Inferior parietal cortex (tissue), 1 donor: ENCODE measurements at regions not wholly inside any gene's neighbourhood (a gene's known extent, or its start where the extent isn't known, plus 50 kb on each side); places are given as distances from the start of the nearest gene placed in this dataset.

Source experiments
- DNase-seq: peaks from one replicate; pipeline ENCODE4 v3.0.0-alpha.2; 2016; ENCODE audit errors: extremely low spot score

GRCh38 chr3:106172780-106173179 lies 304.0 kb upstream of the CBLB start:
- no peak for DNase-seq

GRCh38 chr3:106175276-106175675 lies 306.5 kb upstream of the CBLB start:
- no peak for DNase-seq

GRCh38 chr3:106176734-106177133 lies 307.9 kb upstream of the CBLB start:
- no peak for DNase-seq

GRCh38 chr3:106182950-106183511 lies 314.2 kb upstream of the CBLB start:
- DNase-seq, result no peak

GRCh38 chr3:106183762-106184391 lies 315.1 kb upstream of the CBLB start:
- DNase-seq, result no peak

- DNase-seq, result no peak
Measured at GRCh38 chr3:106184540-106185457, 316.0 kb upstream of the CBLB start.

- DNase-seq, result no peak
Measured at GRCh38 chr3:106185949-106186348, 317.1 kb upstream of the CBLB start.

GRCh38 chr3:106190296-106190695 lies 321.5 kb upstream of the CBLB start:
- DNase-seq, result no peak

- DNase-seq, result no peak
Measured at GRCh38 chr3:106191211-106191610, 322.4 kb upstream of the CBLB start.

GRCh38 chr3:106191913-106192312 lies 323.1 kb upstream of the CBLB start:
- no peak for DNase-seq

GRCh38 chr3:106193876-106194275 lies 325.1 kb upstream of the CBLB start:
- DNase-seq, result no peak

- no peak for DNase-seq
Measured at GRCh38 chr3:106194726-106195125, 325.9 kb upstream of the CBLB start.

- DNase-seq, result no peak
Measured at GRCh38 chr3:106197532-106198194, 328.9 kb upstream of the CBLB start.

- no peak for DNase-seq
Measured at GRCh38 chr3:106204160-106204868, 335.5 kb upstream of the CBLB start.

- DNase-seq, result no peak
Measured at GRCh38 chr3:106206146-106206545, 337.3 kb upstream of the CBLB start.

GRCh38 chr3:106206613-106207012 lies 337.8 kb upstream of the CBLB start:
- DNase-seq, result no peak

- DNase-seq, result no peak
Measured at GRCh38 chr3:106208251-106208650, 339.4 kb upstream of the CBLB start.

- no peak for DNase-seq
Measured at GRCh38 chr3:106208967-106209366, 340.2 kb upstream of the CBLB start.

GRCh38 chr3:106209482-106209881 lies 340.7 kb upstream of the CBLB start:
- DNase-seq, result no peak

- DNase-seq, result no peak
Measured at GRCh38 chr3:106210923-106211322, 342.1 kb upstream of the CBLB start.

- no peak for DNase-seq
Measured at GRCh38 chr3:106212665-106213222, 343.9 kb upstream of the CBLB start.
